Thymus (tissue), 11 donors: ENCODE measurements at regions not wholly inside any gene's neighbourhood (a gene's known extent, or its start where the extent isn't known, plus 50 kb on each side); places are given as distances from the start of the nearest gene placed in this dataset.

Source experiments
- DNase-seq, 9 donors: peaks; one replicate each; pipeline ENCODE4 v3.0.0-alpha.2; 2013; ENCODE audit warnings: low spot score in 9 of 9, low read depth in 6 of 9, missing footprints in 1 of 9
- H3K27ac ChIP-seq, 2 donors: one replicate each; pipeline ENCODE4 v1.5.1; 2013; ENCODE audit warnings: control low read depth in 1 of 2, low read depth in 1 of 2, low read length in 1 of 2, mild to moderate bottlenecking in 1 of 2, moderate library complexity in 1 of 2
- H3K27me3 ChIP-seq, 2 donors: one replicate each; pipeline ENCODE4 v1.5.1; 2013; ENCODE audit warnings: low read length in 1 of 2; ENCODE audit not compliant: control insufficient read depth in 2 of 2, insufficient read depth in 1 of 2
- H3K36me3 ChIP-seq, 2 donors: one replicate each; pipeline ENCODE4 v1.5.1; 2013; ENCODE audit warnings: low read length in 1 of 2, mild to moderate bottlenecking in 1 of 2, moderate library complexity in 1 of 2; ENCODE audit not compliant: control insufficient read depth in 2 of 2, insufficient read depth in 2 of 2
- H3K4me1 ChIP-seq, 2 donors: one replicate each; pipeline ENCODE4 v1.5.1; 2013; ENCODE audit warnings: low read length in 2 of 2; ENCODE audit not compliant: control insufficient read depth in 2 of 2, insufficient read depth in 2 of 2
- H3K4me3 ChIP-seq, 2 donors: one replicate each; pipeline ENCODE4 v1.5.1; 2013; ENCODE audit warnings: low read length in 2 of 2, control low read depth in 1 of 2, mild to moderate bottlenecking in 1 of 2
- H3K9me3 ChIP-seq, 2 donors: one replicate each; pipeline ENCODE4 v1.5.1; 2013; ENCODE audit warnings: low read length in 1 of 2, mild to moderate bottlenecking in 1 of 2; ENCODE audit not compliant: control insufficient read depth in 2 of 2, insufficient read depth in 1 of 2
- WGBS: extraction: QIAGEN DNeasy Blood & Tissue Kit; methylation state at CpG from one replicate; pipeline ENCODE4 v1.1.7; 2013; 5-methylcytosine and 5-hydroxymethylcytosine counted together
- donor health status: healthy.

DNA sequence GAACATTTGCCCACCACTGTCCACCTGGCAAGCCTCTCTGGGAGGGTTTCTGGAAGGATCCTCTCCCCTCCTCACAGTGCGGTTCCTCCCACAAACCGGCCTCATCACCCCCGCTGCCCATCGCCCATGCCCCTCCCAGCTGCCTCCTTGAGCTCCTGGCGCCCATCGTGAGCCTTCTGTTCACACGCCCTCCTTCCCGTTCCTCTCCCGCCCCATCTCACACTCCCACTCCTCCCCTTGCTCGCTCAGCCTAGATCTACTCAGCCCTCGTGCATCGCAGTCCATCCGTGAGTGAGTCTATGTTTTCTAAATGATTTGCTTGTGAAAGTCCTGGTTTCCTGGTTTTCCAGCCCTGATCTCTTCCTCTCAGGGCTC, 119.1 kb upstream of the C1orf174 start:
- WGBS: 87% methylated on average over 13 of the region's 13 CpGs
- Histone ChIP-seq H3K4me3 (no peak overlapping the region), H3K36me3 (no peaks in the 10 kb centered on the region), H3K27ac (no peak overlapping the region), H3K4me1 (no peaks in the 10 kb centered on the region), H3K9me3 (no peaks in the 10 kb centered on the region), H3K27me3 (no peaks in the 10 kb centered on the region)
- no peak for DNase-seq

DNA sequence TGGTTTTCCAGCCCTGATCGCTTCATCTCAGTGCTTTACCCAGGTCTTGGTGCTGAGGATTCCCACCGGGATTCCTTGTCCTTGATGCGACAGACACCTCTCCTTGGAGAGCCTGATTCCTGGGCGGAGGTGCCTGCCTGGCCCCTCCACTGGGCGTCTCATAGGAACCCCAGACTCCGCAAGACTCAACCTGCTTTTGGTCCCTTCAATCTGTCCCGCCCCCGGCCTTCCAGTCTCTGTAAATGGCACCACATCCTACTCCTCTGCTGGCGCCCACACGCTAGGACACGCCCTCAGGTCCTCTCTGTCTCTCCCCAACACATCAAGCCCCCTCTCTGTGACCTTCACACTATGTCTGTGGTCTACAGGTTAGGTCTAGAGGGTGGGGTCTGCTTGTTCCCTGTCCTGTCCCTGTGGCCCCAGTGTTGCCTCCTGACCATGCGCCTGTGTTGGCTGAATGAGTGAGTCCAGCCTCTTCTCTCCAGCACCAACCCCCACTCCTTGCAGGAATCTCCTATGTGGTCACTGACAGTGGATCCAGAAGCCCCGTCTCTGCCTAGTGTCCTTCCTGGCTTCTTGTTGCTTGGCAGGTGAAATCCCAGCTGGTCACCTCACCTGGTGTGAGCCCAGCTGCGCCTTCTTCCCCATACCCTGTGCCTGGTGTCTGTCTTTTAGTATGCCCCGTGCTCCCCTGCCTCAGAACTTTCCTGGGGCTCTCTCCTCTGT, 119.7 kb upstream of the C1orf174 start:
- H3K36me3 ChIP-seq: no peaks in the 10 kb centered on the region
- H3K4me1 ChIP-seq: no peaks in the 10 kb centered on the region
- 91% methylated on average over 15 of the region's 15 CpGs for WGBS
- no peaks in the 10 kb centered on the region for H3K27me3 ChIP-seq
- DNase-seq: no peak
- no peak overlapping the region for H3K4me3 ChIP-seq
- H3K27ac ChIP-seq: no peak overlapping the region
- no peaks in the 10 kb centered on the region for H3K9me3 ChIP-seq

DNA sequence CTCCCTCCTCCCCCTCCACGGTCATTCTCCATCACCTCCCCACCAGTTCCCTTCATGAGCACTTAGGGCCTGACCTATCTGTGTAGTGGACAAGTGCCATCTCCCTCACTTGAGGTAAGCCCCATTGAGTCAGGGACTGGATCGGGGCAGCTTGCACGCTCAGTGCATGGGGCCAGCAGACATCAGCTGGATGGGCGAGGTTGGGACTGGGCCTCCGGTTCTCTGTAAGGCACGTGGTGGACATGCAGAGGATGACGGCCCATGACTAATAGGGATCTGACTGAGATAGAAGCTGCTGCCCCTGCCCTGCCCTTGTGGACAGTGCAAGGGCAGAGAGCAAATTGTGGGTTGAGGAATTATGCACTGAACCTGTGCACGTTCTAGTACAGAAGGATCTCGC, 120.4 kb upstream of the C1orf174 start:
- 70% methylated on average over 9 of the region's 9 CpGs for WGBS
- H3K9me3 ChIP-seq: no peaks in the 10 kb centered on the region
- H3K4me3 ChIP-seq: no peak overlapping the region
- H3K27ac ChIP-seq: no peak overlapping the region
- H3K27me3 ChIP-seq: no peaks in the 10 kb centered on the region
- no peak for DNase-seq
- H3K4me1 ChIP-seq: no peaks in the 10 kb centered on the region
- H3K36me3 ChIP-seq: no peaks in the 10 kb centered on the region

DNA sequence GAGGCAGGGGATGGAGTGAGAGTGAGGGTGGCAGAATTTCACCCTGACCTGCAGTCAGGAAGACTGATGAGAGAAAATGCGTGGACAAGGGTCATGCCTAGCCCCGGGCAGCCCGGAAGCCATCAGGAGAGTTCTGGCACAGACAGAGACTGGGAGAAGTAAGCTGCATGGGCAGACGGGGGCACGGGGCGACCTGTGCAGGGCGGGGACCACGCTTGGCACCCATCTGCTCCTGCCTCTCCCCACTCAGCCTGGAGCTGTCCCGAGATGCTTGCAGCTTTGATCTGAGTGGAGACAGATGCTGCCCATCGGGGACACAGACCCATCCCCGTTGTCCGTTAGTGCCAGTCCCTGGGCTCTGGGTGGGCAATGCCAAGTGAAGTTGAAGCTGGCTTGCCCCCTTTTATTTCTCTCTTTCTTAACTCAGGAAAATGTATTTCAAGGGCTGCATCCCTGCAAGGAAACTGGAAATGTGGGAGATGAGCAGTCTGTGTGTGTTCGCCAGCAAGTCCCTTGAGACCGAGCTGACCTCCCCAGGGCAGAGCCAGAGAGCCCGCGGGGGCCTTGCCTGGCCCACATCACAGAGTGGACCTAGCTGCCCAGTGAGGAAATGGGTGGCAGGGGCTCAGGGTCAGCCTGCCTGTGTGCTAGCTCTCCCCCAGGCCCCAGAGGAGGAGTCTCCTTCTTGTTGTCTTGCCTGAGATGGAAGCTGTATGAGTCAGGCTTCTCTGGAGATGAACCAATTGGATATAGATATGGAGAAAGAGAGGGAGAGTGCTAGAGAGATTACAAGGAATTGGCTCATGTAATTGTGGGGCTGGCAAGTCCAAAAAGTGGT, 121.3 kb upstream of the C1orf174 start:
- H3K9me3 ChIP-seq: no peaks in the 10 kb centered on the region
- WGBS: 90% methylated on average over 16 of the region's 16 CpGs
- H3K27ac ChIP-seq: no peak overlapping the region
- no peaks in the 10 kb centered on the region for H3K27me3 ChIP-seq
- no peak for DNase-seq
- no peaks in the 10 kb centered on the region for H3K36me3 ChIP-seq
- H3K4me1 ChIP-seq: no peaks in the 10 kb centered on the region
- H3K4me3 ChIP-seq: no peak overlapping the region

DNA sequence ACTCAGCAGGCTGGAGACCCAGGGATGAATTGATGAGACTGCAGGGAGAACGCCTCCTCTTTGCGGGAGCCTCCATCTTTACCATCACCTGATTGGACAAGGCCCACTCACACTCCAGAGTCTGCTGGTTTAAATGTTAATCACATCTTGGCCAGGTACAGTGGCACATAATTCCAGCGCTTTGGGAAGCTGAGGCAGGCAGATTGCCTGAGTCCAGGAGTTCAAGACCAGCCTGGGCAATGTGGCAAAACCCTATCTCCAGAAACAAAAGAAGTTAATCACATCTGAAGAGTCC, 121.8 kb upstream of the C1orf174 start:
- Histone ChIP-seq H3K9me3 (no peaks in the 10 kb centered on the region), H3K27ac (no peak overlapping the region), H3K36me3 (no peaks in the 10 kb centered on the region), H3K4me3 (no peak overlapping the region), H3K27me3 (no peaks in the 10 kb centered on the region), H3K4me1 (no peaks in the 10 kb centered on the region)
- WGBS: 63% methylated on average over 3 of the region's 3 CpGs
- DNase-seq: no peak

DNA sequence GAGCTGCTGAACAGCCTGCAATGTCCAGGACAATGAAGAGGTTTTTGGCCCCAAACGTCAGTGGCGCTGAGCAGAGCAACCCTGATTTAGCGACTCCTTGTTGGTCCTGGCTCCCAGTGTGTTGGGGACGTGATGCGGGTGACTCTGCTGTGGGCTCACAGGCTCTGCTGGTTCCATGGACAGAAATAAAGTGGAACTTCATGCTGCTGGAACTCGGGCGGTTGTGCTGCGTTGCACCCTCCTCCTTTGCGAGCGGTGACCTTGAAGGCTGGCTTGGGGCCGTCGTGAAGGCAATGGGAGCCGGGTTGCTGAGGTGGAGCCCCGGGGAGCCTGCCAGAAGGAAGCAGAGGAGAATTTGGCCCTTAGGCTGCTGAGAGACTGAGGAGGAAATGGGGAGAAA, 122.6 kb upstream of the C1orf174 start:
- 92% methylated on average over 14 of the region's 14 CpGs for WGBS
- peaks cover 2% of the 10 kb centered on the region in 2 donors for H3K4me1 ChIP-seq
- no peak overlapping the region for H3K27ac ChIP-seq
- no peak overlapping the region for H3K4me3 ChIP-seq
- no peak for DNase-seq
- no peaks in the 10 kb centered on the region for H3K27me3 ChIP-seq
- no peaks in the 10 kb centered on the region for H3K36me3 ChIP-seq
- H3K9me3 ChIP-seq: no peaks in the 10 kb centered on the region

DNA sequence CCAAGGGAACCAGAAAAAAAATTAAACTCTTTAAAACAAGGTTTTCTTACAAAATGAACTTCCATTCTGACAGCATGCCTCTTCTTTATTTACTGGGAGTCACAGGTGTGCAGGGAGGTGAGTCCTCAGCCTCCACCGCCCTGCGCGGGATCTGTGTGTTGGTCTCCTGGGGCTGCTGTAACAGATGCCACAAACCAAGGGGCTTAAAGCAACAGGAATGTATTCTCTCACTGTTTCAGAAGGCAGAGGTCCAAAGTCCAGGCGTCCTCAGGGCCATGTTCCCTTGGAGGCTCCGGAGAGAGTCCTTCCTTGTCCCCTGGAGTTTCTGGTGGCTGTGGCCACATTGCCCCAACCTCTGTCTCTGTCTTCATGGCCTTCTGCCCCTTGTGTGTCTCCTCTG, 123.6 kb upstream of the C1orf174 start:
- DNase-seq: no peak
- no peaks in the 10 kb centered on the region for H3K9me3 ChIP-seq
- no peaks in the 10 kb centered on the region for H3K27me3 ChIP-seq
- no peak overlapping the region for H3K4me3 ChIP-seq
- no peaks in the 10 kb centered on the region for H3K36me3 ChIP-seq
- H3K4me1 ChIP-seq: peaks cover 3 to 4% of the 10 kb centered on the region in 2 donors
- WGBS: 94% methylated on average over 5 of the region's 5 CpGs
- H3K27ac ChIP-seq: no peak overlapping the region

DNA sequence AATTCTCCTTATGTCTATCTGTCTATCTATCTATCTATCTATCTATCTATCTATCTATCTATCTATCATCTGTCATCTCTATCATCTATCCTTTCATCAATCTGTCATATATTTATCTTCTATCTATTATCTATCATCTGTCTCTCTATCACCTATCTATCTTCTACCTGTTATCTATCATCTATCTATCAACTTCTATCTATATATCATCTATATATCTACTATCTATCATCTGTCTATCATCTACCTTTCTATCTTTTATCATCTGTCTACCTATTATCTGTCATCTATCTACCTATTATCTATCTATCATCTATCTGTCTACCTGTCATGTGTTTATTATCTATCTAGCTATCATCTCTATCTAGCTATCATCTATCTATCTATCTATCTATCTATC, 124.7 kb upstream of the C1orf174 start:
- Histone ChIP-seq H3K4me3 (no peak overlapping the region), H3K4me1 (peaks cover 3 to 4% of the 10 kb centered on the region in 2 donors), H3K27ac (no peak overlapping the region), H3K27me3 (no peaks in the 10 kb centered on the region), H3K9me3 (no peaks in the 10 kb centered on the region), H3K36me3 (no peaks in the 10 kb centered on the region)
- DNase-seq: no peak

DNA sequence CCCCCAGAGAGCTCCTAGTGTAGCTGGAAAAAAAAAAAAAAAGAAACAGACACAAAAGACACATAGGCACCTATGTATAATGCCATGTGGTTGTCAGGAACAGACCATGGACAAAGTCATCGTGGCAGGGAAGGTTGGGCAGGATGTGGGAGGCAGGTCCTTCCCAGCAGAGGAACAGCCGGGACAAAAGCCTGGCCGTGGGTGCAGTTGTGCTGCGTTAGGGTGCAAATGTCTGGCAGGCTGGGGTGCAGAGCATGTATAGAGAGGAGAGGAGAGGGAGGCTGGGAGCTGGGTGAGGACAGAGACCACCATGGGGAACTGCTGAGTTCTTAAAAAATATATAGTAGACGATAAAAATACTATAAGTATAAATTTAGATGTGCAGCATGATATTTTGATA, 125.7 kb upstream of the C1orf174 start:
- DNase-seq: no peak
- H3K4me3 ChIP-seq: no peak overlapping the region
- H3K9me3 ChIP-seq: no peaks in the 10 kb centered on the region
- peaks cover 3 to 4% of the 10 kb centered on the region in 2 donors for H3K4me1 ChIP-seq
- H3K27ac ChIP-seq: no peak overlapping the region
- WGBS: 77% methylated on average over 5 of the region's 5 CpGs
- no peaks in the 10 kb centered on the region for H3K27me3 ChIP-seq
- no peaks in the 10 kb centered on the region for H3K36me3 ChIP-seq
